ENCODE measurements at regions not wholly inside any gene's neighbourhood (a gene's known extent, or its start where the extent isn't known, plus 50 kb on each side); places are given as distances from the start of the nearest gene placed in this dataset.

DNA sequence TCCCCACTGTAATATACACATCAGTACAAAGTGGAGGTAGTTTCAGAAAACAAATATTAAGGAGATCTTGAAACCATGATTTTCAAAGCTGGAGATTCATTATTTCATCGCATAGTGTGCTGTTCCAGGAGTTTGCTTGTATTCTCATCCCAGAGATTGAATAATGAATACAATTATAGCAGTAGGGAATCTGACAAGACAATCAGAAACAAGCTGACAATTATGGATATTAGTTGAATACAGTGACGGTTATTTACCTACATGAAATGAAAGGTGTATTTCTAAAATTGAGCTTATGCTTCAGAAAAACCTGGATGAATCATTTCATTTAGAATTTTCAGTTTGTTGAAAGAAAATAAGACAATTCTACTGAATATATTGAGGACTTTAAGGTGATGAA, 2119.0 kb downstream of the MRPL39 start:
- DNase-seq = no peak

DNA sequence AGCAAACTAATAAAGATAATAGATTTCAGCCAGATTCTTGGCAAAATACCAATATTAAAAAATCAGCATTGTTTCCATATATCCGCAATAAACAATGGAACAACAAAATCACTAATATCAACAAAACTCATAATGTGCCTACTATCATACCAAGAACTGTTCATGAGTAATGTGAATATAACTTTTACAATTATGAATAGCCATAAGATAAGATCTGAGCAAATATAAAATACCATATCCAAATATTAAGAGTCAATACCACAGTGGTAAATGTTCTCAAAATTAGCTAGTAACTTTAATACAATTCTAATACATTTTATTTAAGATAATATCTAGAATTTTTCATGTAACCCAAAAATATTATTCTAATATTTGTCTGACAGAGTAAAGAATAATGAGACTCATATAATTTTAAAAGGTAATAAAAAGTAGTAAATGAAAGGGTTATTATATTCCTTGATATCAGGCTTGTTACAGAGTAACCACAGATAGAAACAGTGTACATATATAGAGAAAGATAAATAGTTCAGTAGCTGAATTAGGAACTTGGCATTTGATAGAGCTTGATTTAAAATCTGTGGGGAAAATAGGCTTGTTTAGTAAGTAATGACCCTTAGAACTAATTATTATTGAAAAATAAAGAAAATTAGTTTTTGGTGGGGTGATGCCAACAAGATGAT, 2126.6 kb downstream of the MRPL39 start:
- no peak for DNase-seq

DNA sequence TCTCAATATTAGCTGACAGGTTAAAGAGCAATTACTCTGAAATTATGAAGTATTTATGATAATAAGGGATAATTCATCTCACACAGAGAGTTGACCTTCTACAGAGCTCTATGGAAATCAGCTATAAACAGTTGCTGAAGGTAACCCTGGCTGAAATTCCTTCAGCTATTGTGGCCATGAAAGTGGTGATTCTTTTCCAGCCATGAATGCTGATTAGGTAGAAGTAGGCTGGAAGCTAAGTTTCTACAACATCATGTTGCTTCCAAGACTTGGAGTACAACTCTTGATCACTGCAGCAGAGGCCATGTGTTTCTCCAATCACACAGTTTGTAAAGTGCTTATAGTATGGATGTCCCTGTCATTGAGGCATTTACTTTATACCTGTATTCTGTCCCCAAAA, 2128.9 kb downstream of the MRPL39 start:
- DNase-seq = no peak

DNA sequence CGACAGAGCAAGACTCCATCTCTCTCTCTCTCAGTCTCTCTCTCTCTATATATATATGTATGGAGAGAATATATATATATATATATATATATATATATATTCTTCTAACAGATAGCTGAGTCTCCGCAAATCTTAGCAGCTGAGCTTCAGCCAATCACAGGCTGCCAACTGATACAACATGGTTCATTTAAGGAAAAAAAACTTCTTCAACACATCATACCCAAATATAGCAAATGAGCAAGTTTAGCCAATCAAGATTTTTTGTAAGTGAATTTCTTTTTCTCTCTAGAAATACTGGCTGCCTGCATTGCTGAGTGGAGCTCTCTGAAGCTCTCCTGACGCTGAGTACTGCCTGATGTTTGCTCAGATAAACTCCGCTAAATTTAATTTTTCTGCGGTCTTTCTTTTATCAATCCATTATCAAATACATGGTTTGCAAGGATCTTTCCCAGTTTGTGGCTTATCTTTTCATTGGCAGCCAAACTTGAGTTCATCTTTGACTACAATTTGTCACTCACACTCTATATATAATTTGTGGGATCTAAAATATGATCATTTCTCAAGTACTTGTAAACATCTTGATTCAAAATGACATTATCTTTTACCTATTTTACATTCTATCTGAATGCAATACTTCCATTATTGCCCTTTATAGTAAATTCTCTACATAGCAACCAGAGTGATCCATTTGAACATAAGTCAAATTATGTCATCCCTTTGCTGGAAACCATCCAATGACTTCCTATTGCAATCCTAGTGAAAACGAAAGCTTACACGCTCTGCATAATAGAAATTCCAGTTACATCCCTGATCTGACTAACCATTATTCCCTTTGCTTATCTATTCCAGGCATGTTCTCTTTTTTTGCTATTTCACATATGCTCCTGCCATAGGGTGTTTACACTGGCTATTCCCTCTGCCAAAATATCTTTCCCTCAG, 2131.7 kb downstream of the MRPL39 start:
- no peak for DNase-seq

DNA sequence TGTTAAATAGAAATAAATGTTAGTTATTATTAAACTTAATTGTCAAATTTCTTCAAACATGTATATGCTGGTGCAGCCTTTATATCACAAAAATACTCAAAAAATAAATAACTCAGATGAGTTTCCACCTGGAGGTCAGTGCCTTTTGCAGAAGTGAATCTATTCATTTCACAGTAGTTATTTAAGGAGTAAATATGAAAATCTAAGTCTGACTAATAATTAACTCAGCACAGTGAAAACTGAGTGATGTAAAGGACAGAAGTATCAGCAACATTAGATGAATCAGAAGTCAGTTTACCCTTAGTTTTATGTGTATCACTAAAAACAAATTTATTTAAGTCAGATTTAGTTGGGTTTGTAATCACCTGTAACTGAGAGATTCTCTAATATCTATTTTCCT, 2135.4 kb downstream of the MRPL39 start:
- no peak for DNase-seq

DNA sequence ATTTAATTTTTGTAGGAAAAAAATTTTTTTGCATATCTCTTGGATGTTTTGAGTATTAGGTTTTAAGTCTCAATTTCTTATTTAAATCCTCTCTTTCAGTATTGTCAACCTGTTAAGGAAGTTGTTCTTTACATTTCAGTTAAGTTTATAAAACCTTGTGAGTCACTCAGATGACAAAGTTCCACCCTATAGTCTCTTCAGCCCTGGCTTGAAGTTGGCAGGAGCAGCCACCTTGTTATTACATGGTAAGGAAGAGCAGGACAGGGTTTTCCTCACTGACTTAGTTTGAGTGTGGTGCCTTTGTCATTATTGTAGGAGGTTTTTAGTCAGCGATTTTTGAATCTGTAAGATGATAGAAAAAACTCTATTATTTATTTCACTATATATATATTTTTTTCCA, 2143.9 kb downstream of the MRPL39 start:
- no peak for DNase-seq

DNA sequence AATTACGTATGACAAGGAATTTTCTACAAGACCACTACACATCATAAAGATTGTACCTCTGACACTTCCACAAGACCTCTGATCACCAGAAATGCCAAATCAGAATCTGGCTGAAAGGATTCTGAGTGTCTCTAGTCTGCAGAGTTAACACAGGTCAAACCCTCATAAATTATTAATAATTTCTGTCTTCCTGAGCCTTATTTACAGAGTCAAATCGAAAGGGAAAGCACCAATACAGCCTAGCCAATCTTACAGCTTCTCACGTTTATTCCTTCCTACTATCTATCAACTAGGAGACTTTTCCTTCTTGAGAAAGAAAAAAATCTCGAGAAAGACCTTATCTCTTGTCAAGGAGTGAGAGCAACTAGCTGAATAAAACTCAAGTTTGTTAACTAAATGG, 2151.6 kb downstream of the MRPL39 start:
- DNase-seq = no peak

DNA sequence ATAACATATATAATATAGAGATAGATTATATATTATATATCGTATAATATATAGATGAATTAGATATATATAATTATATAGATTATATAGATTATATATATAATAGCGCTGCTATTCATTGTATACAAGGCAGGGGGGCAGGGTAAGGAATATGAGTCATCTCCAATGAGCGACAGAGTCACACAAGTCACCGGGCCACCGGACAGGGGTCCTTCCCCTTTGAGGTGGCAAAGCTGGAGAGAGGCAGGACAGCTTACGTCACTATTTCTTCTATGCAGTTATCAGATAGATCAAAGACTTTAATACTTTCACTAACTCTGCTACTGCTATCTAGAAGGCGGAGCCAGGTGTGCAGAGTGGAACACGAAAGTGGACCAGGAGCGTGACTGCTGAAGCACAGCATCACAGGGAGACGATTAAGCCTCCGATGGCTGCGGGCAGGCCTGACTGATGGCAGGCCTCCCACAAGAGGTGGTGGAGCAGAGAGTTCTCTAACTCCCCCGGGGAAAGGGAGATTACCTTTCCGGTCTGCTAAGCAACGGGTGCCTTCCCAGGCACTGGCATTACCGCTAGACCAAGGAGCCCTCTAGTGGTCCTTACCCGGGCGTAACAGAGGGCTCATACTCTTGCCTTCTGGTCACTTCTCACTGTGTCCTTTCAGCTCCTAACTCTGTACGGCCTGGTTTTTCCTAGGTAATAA, 2154.7 kb downstream of the MRPL39 start:
- no peak for DNase-seq

DNA sequence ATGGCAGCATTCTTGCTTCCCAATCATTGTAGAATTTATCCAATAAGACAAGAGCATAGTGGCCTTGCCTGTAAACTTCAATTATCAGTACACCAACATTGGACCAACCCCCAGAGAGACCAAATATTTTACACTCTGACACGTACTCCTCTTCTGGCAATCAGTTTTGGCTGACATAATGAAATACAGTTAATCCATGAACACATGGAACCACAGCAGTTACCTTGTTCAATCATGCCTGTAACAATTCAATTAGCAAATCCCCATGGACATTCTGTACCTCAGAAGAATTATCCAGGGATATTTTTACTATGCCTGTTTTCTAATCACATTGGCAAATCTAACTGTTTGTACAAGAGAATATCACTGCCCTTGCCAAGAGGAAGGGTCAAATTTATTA, 2162.0 kb downstream of the MRPL39 start:
- DNase-seq = no peak

DNA sequence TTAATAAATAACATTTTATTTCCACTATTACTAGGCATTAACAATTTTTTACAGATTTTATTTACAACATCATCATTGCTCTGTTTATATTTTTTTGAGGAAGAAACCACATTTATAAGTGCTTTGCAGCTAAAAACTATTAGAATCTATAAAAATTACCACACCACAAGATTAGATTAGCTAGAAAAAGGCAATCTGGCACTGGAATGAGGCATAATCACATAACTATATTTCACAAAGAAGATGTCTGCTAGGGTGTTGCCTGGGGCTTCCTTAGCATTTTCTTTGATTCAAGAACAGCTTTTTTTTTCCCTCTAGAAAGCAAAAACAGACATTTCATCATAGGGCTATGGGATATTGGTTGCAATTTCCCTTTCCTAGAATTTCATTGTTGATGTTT, 2169.2 kb downstream of the MRPL39 start:
- no peak for DNase-seq

DNA sequence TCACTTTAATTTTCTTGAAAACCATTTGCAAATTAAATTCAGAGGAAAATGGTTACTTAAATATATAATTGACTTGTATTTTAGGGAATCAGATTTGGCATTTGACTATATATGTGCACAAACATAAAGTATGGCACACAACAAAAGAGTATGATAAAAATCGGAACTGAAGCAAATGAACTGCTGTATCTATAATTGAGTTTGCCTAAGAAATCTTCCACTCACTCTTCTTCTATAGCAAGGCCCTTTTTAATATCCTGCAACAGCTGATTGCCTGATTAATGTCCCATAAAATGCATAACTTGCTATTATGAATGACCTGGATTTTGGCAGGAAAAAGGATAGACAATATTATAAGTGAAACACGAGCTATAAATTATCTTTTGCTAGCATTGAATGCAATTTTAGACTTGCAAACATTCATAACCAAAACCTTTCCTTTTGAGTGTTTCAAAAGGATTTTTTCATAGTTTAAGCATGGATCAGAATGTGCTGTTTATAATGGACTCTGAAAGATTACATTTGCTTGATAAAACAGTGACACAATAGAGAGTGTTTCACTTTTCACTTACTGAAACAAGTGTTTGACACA, 2204.3 kb downstream of the MRPL39 start:
- DNase-seq = no peak

DNA sequence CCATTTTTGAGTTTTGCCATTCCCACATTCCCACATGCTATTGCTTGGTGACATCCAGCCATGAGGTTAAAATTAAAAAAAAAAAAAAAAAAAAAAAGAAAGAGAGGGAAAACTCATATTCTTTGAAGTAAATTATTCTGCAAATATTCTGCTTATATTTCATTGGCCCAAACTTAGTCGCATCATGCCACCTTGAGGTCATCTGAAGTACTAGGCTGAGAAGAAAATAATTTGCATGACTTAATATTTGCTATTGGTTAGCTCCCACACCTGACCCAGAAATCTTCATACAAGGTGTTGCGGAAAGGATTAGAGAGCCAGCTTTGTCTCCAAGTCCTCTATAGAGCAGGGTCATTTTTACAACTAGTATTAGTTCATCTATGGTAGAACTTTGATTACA, 2206.0 kb downstream of the MRPL39 start:
- no peak for DNase-seq

DNA sequence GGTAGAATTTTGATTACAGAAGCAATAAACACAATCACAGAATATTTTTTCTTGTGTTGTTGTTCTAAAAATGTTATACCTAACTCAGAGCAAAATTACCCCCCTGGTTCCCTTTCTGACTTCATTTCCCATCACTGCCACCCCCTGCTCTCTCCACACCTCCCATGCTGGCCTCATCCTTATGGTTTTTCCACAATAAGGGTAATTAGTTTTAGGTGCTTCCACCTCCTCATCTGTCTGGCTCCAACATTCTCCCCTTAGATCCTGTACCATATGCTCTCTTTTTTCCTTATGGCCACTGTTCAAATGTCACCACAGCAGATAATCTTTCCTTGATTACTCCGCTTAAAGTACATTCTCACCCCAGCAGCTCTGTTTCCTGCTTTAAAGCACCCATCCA, 2208.6 kb downstream of the MRPL39 start:
- no peak for DNase-seq

DNA sequence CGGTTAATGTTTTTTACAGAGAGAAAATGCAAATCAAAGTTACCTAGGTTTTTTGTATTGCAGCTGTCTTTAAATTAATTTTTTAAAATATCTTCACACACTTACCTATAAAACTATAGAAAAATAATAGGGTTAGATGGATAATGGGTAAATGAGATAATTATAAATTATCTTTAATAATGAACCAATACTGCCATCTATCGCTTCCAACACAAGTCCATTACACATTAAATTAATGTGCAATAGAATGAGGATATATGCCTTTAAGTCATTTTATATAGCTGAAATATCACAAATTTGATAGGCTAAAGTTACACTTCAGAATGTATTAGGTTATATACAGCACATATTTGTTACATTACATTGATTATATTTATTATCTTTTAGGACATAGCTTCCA, 2212.8 kb downstream of the MRPL39 start:
- DNase-seq = no peak

DNA sequence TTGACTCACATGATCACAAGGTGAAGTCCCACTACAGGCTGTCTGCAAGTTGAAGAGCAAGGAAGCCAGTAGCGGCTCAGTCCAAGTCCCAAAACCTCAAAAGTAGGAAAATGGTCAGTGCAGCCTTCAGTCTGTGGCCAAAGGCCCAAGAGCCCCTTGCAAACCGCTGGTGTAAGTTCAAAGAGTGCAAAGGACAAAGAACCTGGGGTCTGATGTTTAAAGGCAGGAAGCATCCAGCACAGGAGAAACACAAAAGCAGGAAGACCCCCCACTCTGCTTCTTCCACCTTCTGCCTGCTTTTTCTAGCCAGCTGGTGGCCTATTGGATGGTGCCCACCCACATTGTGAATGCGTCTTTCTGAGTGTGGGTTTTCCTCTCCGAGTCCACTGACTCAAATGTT, 2222.6 kb downstream of the MRPL39 start:
- DNase-seq = no peak

DNA sequence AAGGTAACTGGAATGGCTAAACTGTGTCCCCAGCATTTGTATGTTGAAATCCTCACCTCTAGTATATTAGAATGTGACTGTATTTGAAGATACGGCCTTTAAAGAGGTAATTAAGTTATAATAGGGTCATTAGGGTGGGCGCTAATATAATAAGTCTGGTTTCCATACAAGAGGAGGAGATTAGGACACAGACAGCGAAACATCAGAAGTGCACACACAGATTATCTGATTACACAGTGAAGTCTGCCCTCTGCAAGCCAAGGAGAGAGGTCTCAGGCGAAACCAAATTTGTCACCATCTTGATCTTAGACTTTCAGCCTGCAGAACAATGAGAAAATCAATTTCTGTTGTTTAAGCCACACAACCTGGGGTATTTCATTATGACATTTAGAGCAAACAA, 2233.1 kb downstream of the MRPL39 start:
- no peak for DNase-seq

DNA sequence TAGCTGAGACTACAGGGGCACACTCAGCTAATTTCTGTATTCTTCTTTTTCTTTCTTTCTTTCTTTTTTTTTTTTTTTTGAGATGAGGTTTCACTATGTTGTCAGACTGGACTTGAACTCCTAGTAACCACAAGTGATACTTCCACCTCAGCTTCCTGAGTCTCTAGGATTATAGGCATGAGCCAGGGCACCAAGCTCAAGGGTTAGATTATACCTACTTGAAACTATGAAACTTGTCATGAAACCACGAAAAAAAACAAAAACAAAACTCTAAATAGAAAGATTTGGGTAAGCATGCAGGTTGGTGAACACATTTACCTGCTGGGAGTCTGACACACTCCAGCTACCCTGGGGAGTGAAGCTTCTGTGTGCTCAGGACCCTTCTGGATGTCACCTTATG, 2250.4 kb downstream of the MRPL39 start:
- DNase-seq = no peak

DNA sequence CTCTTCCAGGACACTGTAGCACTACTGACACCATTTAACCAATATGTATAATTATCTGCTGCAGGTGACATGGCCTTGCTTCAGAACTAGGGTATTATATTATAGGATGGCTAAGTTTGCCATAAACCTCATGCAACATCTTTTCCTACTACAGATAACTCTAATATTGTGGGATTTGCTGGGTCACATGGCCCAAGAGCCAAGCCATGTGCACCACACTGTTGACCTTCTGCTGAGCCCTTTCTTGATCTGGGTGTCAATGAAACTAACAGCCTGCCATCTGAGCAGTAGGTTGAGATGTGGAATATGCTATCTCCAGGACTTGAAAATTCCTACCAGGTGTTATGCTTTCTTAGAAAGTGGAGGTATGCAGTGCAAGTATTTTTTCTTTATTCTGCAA, 2291.1 kb downstream of the MRPL39 start:
- DNase-seq = no peak

DNA sequence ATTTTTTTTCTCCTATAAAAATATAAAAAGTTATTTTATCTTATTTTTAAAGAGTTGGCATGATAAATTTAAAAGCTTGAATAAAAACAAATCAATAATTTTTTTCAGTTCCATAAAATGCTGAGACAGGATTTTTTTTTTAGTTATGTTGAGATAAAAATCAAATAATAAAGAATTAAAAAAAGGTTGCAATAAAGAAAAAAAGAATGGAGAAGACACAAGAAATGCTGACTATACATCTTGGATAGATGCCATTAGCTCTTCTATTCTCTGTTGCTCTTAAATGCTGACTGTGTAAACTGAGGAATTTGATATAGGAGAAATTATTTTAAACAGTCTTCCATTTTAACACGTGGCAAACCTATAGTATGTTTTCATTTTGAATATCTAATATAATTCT, 2298.5 kb downstream of the MRPL39 start:
- DNase-seq = no peak

DNA sequence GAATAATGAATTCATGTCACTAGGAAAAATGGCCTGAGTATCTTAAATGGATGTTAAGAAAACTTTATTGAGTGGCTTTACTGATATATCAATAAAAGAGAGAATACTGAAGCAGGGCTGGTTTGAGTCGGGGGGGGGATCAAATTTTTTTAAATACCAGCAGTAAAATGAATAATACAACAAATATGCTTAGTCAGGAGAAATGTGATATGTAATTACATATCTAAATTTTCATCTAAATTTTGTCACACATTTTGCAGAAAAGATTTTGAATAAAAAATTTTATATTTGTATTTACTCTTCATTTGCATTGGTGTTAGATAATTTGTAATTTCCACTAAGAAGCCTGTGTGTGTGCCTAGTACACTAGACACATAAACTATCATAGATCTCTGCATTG, 2300.2 kb downstream of the MRPL39 start:
- no peak for DNase-seq

DNA sequence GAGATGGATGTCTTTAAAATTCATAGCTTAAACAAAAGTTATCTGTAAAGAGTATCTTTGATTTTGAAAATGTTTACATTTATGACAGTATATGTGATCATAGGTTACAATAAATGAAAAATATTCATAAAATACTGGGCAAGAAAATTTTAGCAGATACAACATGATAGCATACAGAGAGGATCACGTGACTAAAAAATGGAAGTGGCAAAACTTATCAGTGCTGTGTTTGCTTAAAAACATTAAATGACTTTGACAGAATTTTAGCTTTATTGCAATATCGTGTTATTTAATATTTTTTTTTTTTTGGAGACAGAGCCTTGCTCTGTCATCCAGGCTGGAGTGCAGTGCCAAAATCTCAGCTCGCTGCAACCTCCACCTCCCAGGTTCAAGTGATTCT, 2294.1 kb downstream of the NCAM2 start:
- DNase-seq = no peak

DNA sequence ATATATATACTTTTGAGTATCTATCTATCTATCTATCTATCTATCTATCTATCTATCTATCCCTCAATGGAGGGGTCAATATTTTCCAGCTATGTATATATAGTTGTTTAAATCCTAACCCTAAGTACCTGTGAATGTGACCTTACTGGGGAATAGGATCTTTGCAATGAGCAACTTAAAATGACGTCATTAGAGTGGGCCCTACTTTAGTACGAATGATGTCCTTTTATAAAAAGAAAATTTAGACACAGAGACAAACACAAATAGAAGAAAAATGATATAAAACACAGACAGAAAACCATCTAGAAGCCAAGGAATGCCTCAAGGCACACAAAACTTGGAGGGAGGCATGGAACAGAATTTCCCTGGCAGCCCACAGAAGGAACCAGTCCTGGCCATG, 2283.7 kb downstream of the NCAM2 start:
- DNase-seq = no peak

DNA sequence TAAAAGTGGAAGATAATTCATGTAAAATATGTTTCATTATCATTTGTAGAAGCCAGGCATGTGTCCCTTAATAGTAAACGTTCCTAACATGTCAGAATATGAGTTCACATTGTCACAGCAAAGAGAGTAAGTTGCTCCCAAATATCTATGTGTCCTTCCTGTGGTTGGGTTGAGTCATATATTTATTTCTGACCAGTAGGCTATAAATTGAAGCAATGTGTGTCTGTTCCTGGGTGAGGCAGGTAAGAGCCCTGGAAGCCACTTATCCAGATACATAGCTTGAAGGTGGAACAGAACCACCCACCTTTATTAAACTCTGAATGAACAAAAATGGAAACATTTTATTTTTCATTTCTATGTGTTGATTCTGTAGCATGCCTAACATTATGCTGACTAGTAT, 2251.6 kb downstream of the NCAM2 start:
- no peak for DNase-seq

DNA sequence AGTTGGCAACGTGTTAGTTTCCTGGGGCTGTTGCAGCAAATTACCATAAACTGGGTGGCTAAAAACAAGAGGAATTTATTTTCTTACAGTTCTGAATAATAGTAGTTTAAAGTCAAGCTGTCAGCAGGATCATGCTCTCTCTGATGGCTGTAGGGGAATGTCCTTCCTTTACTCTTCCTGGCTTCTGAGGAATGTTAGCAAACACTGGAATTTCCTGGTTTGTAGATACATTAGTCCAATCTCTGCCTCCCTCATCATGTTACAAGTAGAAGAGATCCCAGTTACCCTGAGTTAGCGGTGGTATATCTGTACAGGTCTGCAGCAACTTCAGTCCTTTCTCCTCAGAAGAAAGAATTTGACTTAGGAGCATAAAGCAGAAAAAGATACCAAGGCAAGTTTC, 2249.1 kb downstream of the NCAM2 start:
- DNase-seq = no peak

All from stimulated activated naive CD4-positive, alpha-beta T cell treated with Interleukin-2 at 50 U/mL for 16 hours (primary cell).